Erythroblast (primary cell): ENCODE measurements at regions not wholly inside any gene's neighbourhood (a gene's known extent, or its start where the extent isn't known, plus 50 kb on each side); places are given as distances from the start of the nearest gene placed in this dataset.

Source experiments
- GATA1 ChIP-seq: IDR thresholded peaks from 2 replicates; pipeline ENCODE4 v1.6.1; 2011; ENCODE audit warnings: low read depth, mild to moderate bottlenecking, control low read depth, low read length, moderate library complexity
- POLR2A ChIP-seq: IDR thresholded peaks from 2 replicates; pipeline ENCODE4 v1.6.1; 2011; ENCODE audit warnings: mild to moderate bottlenecking, low read length

GRCh38 chr13:111916201-111916600 lies 150.7 kb upstream of the SOX1 start:
- no peak for TF ChIP-seq POLR2A
- no peak for TF ChIP-seq GATA1
